OCI-LY1 (cell line): ENCODE measurements at regions not wholly inside any gene's neighbourhood (a gene's known extent, or its start where the extent isn't known, plus 50 kb on each side); places are given as distances from the start of the nearest gene placed in this dataset.

Source experiments
- EZH2 ChIP-seq: fragments of 200-600 bp; sonication (generic), shearing (Covaris generic); IDR thresholded peaks from 2 replicates; pipeline ENCODE4 v1.8.0; 2017; ENCODE audit warnings: borderline replicate concordance, mixed run types, mild to moderate bottlenecking, antibody characterized with exemption, low read length, moderate library complexity, mixed read lengths
- TF ChIP-seq, protein P1 (sequence below): fragments of 200-600 bp; sonication (generic), shearing (Covaris generic); IDR thresholded peaks from 2 replicates; pipeline ENCODE4 v1.5.1; 2017; ENCODE audit warnings: mild to moderate bottlenecking, antibody characterized with exemption, low read length, moderate library complexity, mixed read lengths

DNA sequence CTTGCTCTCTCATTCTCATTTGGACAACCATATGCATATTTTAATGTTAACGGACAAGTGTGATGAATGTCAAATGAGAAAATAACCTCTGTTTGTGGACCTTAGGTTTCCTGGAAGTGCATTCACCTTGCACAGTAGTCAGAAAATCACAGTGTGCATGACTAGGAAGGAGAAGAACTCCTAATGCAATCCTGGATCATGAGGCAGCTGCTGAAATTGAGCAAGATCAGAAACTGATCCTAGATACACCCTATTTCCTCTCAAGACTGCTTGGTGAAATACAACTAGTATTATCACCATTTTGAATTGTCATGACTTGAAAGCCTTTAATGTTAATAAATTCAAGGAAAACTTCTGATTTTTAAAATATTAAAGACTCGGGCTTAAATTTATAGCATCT is 1148.9 kb downstream of the STIM2 start:
- TF ChIP-seq, protein P1, sequence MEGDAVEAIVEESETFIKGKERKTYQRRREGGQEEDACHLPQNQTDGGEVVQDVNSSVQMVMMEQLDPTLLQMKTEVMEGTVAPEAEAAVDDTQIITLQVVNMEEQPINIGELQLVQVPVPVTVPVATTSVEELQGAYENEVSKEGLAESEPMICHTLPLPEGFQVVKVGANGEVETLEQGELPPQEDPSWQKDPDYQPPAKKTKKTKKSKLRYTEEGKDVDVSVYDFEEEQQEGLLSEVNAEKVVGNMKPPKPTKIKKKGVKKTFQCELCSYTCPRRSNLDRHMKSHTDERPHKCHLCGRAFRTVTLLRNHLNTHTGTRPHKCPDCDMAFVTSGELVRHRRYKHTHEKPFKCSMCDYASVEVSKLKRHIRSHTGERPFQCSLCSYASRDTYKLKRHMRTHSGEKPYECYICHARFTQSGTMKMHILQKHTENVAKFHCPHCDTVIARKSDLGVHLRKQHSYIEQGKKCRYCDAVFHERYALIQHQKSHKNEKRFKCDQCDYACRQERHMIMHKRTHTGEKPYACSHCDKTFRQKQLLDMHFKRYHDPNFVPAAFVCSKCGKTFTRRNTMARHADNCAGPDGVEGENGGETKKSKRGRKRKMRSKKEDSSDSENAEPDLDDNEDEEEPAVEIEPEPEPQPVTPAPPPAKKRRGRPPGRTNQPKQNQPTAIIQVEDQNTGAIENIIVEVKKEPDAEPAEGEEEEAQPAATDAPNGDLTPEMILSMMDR, result no peak
- TF ChIP-seq EZH2, result no peak
